LNCaP clone FGC (cell line): ENCODE measurements at regions not wholly inside any gene's neighbourhood (a gene's known extent, or its start where the extent isn't known, plus 50 kb on each side); places are given as distances from the start of the nearest gene placed in this dataset.

ENCODE experiments used
- DNase-seq: peaks from one replicate; pipeline ENCODE4 v3.0.0-alpha.2; 2011; ENCODE audit warnings: low read depth
- H3K4me3 ChIP-seq: 2 replicates; pipeline ENCODE4 v1.5.1; 2011; ENCODE audit warnings: mild to moderate bottlenecking, low read depth, low read length, control low read depth
- TF ChIP-seq, protein P1 (sequence below): IDR thresholded peaks from 2 replicates; pipeline ENCODE4 v1.5.1; 2012; ENCODE audit warnings: mild to moderate bottlenecking; ENCODE audit not compliant: control insufficient read depth, insufficient read depth; ENCODE audit errors: extremely low read depth

DNA sequence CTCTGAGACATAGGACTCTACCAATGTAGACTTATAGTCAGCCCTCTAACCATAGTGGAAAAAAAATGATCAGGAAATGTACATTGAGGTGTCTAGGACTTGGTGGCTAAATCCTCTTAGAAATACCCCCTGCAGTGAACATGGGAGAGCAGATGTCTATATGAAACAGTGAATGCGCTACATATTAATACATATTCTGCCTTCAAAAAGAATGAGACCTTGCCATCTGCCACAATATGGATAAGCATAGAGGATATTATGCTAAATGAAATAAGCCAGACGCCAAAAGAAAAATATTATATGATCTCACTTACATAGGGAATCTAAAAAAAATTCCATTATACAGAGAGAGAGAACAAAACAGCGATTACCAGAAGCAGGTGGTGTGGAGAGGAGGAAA lies 66.6 kb upstream of the HAO2 start:
- DNase-seq = no peak
- no peak overlapping the region for H3K4me3 ChIP-seq
- TF ChIP-seq, protein P1, sequence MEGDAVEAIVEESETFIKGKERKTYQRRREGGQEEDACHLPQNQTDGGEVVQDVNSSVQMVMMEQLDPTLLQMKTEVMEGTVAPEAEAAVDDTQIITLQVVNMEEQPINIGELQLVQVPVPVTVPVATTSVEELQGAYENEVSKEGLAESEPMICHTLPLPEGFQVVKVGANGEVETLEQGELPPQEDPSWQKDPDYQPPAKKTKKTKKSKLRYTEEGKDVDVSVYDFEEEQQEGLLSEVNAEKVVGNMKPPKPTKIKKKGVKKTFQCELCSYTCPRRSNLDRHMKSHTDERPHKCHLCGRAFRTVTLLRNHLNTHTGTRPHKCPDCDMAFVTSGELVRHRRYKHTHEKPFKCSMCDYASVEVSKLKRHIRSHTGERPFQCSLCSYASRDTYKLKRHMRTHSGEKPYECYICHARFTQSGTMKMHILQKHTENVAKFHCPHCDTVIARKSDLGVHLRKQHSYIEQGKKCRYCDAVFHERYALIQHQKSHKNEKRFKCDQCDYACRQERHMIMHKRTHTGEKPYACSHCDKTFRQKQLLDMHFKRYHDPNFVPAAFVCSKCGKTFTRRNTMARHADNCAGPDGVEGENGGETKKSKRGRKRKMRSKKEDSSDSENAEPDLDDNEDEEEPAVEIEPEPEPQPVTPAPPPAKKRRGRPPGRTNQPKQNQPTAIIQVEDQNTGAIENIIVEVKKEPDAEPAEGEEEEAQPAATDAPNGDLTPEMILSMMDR = no peak

DNA sequence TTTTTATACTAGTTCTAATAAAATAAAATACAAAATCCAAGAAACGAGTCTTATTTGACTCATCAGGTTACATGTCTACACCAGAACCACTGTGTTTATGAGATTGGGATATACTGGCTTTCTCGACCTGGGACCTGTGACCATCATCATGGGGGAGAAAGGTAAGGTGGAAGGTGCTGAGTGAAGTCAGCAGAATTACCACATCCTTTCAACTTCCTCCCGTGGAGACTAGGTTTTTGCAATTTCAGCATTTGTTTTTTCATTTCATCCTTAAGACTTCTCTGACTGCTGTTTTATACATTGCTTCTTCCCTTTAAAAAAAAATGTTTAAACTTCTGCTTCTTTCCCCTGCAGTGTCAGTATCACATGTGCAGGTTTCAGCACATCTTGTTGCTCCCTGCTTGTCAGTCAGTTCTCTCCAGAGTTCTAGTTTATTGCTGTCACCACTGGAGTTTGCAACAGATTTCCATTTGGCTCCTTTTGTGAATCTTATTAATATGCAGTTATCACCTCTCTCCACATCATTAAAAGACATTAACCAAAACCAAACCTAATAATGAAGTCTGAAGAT lies 60.4 kb upstream of the HAO2 start:
- TF ChIP-seq, protein P1 = no peak
- DNase-seq = no peak

DNA sequence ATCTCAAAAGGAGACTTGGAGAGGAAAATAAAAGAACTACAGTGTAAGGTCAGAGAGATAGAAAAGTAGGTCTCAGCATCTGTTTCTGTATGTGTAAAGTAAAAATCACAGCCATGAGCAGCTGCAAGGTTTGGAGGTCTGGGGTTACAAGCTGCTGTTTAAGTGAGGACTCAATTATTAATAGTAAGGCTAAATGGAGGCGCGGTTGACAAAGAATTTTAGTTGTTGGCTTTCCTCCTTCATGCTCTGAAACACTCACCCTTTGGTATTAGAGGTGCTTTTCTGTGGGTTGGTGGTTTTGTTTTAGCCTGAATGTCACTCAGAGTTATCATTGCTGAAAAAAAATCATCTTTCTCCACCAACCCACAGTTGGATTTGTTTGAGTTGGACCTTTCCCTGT lies 59.8 kb upstream of the HAO2 start:
- no peak overlapping the region for H3K4me3 ChIP-seq
- DNase-seq = no peak
- TF ChIP-seq, protein P1 = no peak

More for the DNA sequence above, 60.4 kb upstream of the HAO2 start:
- H3K4me3 ChIP-seq = no peak overlapping the region

DNA sequence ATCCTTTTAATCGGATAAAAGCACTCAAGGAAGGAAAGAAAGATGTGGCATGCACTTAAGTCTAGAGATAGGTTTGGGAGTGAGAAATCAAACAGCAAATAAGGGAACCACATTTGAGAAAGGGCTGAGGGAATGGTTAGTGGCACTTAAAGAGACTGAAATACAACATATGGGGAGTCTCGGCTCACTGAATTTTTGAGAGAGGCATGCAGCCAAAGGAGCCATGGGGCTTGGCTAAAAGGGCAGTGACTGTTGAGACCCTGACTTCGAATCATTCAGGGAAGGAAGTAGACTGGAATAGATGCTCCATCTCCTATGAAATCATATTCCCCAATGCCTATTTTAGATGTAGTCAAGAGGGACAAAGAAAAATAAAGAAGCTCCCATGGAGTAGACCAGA lies 58.3 kb upstream of the HAO2 start:
- no peak overlapping the region for H3K4me3 ChIP-seq
- TF ChIP-seq, protein P1 = no peak
- no peak for DNase-seq

DNA sequence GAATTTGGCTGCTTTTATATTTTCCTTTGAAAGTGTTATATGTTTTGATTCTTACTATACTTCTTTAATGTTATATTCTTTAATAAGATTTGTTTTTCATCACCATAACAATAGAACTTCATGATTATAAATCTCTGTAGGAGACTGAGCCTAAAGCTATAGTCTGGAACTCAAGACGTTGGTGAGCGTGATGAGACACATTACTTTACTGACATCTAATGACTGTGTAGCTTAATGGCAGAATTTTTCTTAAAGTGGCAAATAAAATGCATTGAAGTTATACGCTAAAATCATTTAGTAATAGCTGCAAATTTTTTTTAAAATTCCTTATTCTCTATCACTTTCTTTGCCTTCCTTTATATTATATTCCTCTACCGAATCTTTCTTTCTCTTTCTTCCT lies 56.1 kb upstream of the HAO2 start:
- no peak for DNase-seq
- H3K4me3 ChIP-seq = no peak overlapping the region
- TF ChIP-seq, protein P1 = no peak

DNA sequence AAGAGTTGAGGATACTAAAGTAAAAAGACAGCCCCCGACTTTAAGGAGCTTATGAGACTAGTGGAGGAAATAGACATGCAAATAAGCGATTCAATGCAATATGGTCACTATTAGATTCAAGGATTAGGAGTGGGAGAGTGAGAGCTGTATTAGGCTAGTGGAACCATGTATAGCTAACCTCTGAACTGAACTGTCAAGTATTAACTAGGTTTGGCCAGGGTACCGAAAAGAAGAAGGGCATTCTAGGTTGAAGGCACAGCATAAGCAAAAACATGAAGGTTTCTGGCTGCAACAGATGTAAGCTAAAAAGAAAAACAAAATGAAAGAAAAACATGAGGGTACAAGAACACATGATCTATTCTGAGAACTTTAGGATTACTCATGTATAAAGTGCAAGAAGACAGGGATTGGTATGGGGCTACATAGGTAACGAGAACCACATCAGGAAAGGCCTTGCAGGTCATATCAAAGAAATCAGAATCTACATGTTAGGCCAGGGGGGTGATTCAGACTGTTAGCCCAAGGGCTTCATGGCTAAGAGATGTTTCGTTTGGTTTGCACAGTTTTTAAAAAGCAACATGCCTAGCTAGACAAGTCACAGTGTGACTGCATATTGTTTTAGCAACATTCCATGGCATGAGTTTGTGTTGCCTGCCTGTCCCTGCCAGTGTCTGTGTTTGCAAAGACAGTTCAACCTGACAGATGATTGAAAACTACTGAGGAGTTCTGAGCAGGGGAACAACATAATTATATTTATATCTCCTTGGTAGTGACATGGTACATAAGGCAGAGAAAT lies 54.4 kb upstream of the HAO2 start:
- DNase-seq = no peak
- no peak overlapping the region for H3K4me3 ChIP-seq
- TF ChIP-seq, protein P1 = no peak
